LNCAP (cell line): ENCODE measurements at regions not wholly inside any gene's neighbourhood (a gene's known extent, or its start where the extent isn't known, plus 50 kb on each side); places are given as distances from the start of the nearest gene placed in this dataset.

Experiments
- CTCF ChIP-seq: fragments of 450-650 bp; IDR thresholded peaks from 2 replicates; pipeline ENCODE4 v1.5.1; 2017; ENCODE audit warnings: mild to moderate bottlenecking

DNA sequence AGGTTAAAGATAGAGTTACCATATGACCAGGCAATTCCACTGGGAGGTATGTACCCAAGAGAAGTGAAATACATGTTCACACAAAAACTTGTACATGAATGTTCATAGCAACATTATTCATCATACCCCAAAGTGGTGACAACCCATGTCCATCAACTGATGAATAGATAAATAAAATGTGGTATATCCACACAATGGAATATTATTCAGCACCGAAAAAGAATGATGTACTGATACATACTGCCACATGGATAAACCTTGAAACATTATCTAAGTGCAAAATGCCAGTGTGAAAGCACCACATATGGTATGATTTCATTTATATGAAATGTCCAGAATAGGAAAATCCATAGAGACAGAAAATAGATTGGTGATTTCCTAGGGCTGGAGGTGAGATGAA, 53.4 kb upstream of the PAXBP1 start:
- no peak for TF ChIP-seq CTCF

- TF ChIP-seq CTCF = peak; percentile 59
Measured at GRCh38 chr21:32826329-32827167, 55.0 kb upstream of the PAXBP1 start.

DNA sequence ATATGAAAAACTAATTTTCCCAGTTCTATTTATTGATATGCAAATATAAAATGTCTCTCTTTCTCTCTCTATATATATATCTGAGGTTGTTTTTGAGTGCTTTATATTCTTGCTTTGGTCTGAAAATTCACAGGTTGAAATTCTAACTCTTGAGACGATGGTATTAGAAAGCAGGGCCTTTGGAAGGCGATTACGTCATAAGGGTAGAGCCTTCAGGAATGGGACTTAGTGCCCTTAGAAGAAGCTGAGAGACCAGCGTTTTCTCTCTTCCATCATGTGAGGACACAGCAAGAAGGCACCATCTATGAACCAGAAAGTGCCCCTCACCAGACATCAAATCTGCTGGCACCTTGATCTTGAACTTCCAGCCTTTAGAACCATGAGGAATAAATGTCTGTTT, 57.4 kb upstream of the PAXBP1 start:
- no peak for TF ChIP-seq CTCF

GRCh38 chr21:32829504-32829903, 57.9 kb upstream of the PAXBP1 start:
- TF ChIP-seq CTCF = no peak

DNA sequence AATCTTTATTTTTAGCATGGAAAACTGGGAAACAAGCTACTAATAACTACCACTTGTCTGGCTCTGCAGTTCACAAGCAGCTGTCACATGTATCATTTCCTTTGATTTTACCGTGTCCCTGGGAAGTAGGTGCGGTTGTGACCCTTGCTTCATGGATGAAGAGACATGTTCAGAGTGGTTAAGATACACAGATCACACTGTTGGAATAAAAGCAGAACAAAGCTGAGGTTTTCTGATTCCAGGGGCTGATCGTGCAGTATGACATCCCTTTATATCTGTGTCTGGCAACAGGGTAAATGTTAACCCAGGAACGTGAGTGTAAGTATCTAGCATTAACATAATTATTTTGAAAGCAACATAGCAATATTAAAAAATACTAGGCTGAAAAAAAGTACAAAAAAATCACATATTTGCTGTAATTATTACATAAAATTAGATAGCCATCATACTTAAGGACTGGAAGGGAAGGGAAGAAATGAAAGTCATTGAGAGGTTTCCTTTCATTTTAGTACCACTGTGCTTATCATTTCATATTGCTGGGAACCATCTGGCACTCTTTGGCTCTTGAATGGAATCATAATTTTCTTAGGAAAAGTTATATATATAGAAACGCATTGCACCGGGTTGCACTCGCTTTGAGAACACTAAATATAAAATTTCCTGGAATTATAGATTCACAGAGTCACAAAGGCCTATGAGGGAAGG, 62.8 kb upstream of the PAXBP1 start:
- TF ChIP-seq CTCF = no peak

GRCh38 chr21:32834916-32835235, 63.3 kb upstream of the PAXBP1 start:
- TF ChIP-seq CTCF = no peak

DNA sequence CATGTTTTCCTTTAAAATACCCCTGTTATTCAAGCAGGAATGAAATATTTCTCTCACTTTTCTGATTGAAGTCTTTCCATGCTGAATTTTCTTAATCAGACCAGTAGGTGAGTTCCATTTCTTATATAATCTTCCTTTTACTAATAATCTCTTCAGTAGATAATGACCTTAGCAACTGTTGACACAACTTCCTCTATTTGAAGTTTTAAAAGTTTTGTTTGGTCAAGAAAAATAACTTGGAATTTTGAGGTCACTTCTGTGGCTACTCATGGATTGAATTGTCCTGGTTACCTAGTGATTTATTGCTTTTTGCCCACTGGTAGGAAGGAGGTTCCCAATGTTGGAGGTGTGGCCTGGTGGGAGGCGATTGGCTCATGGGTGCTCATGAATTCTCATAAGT, 70.6 kb upstream of the PAXBP1 start:
- no peak for TF ChIP-seq CTCF
